ENCODE measurements at regions not wholly inside any gene's neighbourhood (a gene's known extent, or its start where the extent isn't known, plus 50 kb on each side); places are given as distances from the start of the nearest gene placed in this dataset.

DNA sequence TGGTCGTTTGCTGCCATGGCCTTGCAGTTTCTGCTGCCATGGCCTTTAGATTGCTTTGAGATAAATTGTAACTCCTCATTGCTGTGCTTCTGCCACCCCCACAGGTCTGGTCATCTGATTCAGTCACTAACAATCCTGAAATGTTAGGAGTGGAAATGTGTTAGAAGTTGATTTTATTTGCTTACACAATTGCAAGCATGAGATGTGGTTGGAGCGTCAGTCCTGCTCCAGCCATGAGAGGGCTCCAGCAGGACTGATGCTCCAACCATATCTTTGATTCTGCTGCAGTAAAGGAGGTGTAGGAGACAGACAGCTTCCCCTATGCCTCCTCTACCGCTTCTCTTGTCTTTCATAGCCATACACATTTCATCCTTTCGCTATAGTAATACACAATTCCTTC, 226.8 kb upstream of the RGS6 start:
- no peak; a peak in 1 of 4 replicates for TF ChIP-seq CTCF (conservative IDR thresholded peaks at IDR 0.05; ENCODE audit: low read depth in 2 of 2)
- no peak for TF ChIP-seq JUNB (IDR thresholded peaks at IDR 0.05; ENCODE audit: unreplicated experiment)
- TF ChIP-seq CREB1 (CRISPR knock-in tag; IDR thresholded peaks at IDR 0.05; ENCODE audit: low read depth): no peak
- no peak for TF ChIP-seq EZH2phosphoT487 (IDR thresholded peaks at IDR 0.05; ENCODE audit: unreplicated experiment)
- no peak for TF ChIP-seq NANOG (IDR thresholded peaks at IDR 0.05; ENCODE audit: borderline replicate concordance)
- TF ChIP-seq STAT1 (IDR thresholded peaks at IDR 0.05; ENCODE audit: unreplicated experiment): no peak

Measured in GM23338 (cell line).